GM19025 (cell line): ENCODE measurements at regions not wholly inside any gene's neighbourhood (a gene's known extent, or its start where the extent isn't known, plus 50 kb on each side); places are given as distances from the start of the nearest gene placed in this dataset.

Experiments
- ATAC-seq: cut with Tn5 transposase; IDR thresholded peaks from one replicate; pipeline ENCODE4 v1.9.1; 2021; ENCODE audit warnings: mild to moderate bottlenecking, low read depth, moderate library complexity; ENCODE audit not compliant: unreplicated experiment

DNA sequence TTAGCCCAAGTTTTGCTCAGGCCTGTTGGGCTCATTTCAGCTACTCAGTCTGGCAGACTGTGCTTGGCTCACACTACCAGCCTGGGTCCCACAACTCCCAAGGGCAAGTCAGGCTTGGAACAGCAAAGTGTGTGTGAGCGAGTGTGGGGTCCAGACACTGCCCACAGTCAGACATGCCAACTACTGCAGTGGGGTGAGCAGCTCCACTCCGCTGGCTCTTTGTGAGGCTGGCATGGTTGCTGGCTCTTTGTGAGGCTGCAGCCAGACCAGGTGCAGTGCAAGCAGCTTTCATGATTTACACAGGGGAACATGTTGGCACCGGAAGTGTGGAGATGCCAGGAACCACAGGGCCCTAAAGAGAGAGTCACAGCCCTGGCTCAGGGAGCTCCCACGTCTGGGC lies 606.7 kb upstream of the FAM174A start:
- no peak for ATAC-seq

DNA sequence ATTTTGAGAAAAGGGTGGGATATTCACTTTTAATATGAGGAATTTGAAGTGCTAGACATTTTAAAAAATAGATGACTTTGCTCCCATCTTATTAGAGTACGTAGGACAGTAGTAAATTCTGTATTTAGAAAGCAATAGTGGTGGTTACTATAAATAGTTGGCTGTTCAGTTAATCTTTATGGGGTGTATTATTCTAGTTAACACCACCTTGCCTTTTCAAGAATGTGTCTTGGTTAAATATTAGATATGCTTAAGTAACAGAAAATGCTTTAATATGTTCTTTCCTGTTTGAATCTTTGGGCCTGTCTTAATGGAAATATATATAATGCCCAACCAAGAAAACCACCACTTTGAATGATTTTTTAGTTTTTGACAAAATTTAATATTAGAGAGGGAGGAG lies 608.7 kb upstream of the FAM174A start:
- ATAC-seq: peak; percentile 58

DNA sequence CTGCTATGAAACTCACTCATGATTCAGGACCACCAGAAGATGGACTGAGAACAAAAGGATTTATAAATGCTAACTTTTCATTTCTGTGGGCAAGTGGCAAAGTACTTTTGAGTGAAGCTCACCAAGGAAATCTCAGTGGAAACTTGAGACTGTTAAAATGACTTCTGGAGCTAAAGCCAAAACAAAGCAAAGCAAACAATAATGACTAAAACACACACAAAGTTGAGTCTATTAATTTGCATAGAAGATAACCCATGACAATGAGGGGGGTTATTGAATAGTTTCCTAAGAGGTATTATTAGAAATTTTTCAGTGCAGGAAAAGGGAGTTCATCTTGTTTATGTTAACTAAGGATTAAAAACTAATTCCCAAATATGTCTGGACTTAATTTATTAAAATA lies 612.8 kb upstream of the FAM174A start:
- ATAC-seq: no peak

DNA sequence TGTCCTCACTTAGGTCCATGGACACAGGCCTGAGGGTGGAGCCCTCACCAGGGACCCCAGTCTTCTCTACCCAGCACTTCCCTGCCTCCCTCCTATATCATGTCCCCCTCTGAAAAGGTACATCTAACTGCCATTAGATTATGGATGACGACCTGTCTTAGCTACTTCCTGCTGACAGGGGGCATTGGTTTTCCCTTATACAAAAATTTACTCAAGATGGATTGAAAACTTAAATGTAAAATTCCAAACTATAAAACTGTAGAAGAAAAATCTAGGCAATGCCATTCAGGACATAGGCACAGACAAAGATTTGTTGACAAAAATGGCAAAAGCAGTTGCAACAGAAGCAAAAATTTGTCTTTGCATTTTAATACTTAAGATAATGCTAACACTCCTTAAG lies 623.2 kb upstream of the FAM174A start:
- ATAC-seq: no peak

DNA sequence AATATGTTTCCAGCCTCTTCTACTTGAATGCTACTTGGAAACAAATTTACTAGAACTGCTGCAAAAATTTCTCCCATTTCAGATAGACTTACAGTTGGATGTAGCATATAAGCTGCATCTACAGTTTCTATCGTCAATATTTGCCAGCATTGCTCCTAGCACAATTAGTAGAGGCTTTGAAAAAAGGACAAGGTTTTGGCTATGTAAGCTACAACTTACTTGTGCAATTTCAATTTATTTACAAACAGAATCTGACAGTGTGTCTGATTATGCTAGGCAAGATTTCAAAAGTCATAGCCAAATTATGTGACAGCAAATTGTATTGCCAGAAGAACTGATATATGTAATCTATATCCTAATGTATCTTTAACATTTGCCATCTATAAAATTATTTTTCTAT lies 628.4 kb upstream of the FAM174A start:
- ATAC-seq: no peak

DNA sequence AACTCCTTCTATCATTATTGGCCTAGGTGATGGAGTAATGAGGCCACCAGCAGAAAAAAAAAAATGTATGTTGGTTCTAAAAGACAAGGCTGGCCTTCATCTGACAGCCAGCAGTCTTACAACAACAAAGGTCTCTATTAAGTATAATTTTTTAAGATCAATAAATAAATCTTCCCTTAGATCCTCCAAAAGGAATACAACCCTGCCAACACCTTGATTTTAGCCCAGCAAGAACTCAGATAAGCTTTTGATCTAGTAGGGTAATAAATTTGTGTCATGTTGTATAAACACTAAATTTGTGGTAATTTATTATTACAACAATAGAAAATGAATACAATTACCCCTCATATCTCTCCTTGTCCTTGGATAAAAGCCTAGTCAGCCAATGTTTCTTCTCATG lies 633.2 kb upstream of the FAM174A start:
- no peak for ATAC-seq

DNA sequence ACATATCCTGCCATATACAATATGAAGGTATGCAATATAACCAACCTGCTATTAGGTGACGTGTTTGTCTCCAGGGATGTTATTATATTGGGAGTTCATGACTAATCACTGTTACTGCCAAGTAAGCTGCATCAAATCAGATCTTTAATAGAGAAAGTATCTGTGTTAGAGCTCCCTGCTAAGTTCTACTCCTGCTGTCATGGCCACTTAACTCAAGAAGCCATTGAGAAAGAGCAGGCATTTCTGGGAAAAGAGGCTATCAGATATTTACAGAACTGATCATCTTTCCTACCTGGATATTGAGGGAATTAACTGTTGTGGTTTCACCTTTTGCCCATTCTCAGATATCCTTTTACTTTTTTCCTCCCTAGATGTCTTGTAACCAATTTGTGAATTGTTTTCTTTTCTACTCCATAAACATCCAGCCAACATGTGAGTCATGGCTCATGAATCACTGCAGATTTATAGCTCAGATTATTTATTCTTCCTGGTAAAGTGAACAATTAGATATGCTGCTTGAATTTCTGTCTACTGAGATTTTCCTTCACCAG lies 634.8 kb upstream of the FAM174A start:
- no peak for ATAC-seq

DNA sequence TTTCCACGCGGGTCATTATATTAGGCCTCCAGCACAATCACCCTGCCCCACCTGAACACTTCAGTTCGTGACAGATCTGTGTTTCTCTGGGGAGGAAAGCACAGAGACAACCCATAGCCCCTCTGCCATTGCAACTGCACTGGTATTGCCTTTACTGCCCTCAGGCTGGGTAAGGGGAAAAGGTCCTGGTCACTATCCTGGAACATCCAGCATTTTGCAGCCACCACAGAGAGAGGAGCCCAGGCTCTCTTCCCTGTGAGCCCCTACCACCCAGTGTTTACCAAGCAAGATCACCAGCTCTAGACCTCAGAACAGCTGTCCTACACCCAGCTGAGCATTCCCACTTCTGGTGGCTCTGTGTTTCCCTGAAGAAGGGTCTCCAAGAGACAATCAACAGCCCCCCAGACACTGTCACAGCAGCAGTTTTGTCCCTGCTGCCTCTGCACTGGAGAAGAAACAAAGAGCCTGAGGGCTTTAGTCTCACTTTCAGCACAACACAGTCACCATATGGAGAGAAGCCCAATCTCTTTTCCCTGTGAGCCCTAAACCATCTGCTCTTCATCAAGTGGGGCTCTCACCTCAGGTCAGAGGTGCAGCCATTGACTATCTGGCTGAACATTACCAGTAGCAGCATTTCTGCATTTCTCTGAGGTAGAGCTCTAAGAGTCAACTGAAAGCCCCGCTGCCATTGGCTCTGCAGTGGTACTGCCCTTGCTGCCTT lies 655.2 kb upstream of the FAM174A start:
- ATAC-seq: no peak

DNA sequence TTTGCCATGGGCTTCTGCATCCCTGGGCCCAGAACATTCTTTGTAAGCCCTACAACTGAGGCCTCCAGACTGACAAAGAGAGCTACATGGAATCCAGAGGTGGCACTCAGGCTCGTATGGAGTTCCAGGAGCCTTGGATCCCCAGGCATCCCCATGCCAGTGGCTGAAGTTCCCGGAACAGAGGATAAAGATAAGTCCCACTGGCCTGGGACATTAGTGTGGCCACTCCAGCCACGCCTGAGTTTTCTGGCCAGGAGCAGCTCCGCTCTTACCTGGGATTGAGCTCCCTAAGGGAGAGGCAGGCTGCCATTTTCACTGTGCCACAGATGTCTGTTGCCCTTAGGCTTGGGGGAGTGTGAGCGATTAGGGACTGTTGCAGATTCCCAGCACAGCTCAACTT lies 656.3 kb upstream of the FAM174A start:
- no peak for ATAC-seq

DNA sequence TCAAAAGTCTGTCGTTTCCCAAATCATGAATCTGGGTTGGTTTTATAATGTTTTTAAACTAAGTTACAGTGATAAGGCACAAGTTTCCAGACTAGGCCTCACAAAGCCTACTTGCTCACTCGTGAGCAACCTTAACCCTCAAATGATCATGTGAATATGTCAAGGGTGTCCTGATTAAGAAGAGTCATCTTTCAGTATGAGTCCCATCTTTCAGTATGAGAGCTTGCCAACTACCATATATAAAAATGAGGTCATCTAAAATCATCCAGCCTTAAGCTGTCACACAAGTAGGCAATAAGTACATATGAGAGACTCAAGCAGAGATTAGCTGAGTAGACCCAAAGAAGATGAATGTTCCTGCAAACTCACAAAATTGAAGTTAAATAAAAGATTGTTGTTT lies 668.4 kb upstream of the FAM174A start:
- ATAC-seq: peak; percentile 59

DNA sequence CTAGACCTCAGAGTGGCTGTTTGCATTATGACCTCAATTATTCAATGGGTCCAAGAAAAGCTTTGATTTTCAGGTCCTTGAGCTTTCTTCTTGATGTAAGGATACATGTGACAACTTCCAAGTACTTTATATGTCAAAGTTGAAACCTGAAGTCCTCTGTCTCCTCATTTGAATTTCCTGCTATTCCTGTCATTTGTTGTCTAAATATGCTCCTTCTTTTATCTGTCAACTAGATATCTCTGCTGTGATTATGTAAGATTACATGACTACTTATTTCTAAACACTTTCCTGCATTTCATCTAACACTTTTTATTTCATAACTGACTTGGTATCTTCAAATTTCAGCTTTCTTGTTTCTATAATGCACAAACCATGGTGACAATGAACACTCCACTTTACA lies 670.0 kb upstream of the FAM174A start:
- no peak for ATAC-seq

DNA sequence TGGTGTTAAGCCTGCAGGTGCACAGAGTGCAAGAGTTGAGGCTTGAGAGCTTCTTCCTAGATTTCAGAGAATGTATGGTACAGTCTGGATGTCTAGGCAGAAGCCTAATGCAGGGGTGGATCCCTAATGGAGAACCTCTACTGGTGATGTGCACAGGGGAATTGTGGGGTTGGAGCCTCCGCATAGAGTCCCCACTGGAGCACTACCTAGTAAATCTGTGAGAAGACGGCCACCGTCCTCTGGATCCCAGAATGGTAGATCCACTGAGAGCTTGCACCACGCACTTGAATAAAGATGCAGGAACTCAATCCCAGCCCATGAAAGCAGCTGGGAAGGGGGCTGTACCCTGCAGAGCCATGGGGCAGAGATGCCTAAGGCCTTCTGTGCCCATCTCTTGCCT lies 699.4 kb upstream of the FAM174A start:
- ATAC-seq: no peak

DNA sequence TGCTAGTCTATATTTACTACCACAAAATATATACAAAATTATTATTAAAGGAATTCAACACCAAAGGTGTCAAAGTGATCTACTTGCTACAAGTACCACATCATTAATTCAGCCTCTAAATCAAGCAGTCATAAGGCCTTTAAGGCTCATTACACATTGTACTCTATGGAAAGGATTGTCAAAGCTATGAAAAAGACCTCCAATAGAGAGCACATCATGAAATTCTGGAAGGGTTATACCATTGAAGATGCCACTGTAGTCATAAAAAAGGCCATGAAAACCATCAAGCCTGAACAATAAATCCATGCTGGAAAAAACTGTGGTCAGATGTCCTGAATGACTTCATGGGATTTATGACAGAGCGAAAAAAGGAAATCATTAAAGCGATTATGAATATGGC lies 708.0 kb upstream of the FAM174A start:
- no peak for ATAC-seq

DNA sequence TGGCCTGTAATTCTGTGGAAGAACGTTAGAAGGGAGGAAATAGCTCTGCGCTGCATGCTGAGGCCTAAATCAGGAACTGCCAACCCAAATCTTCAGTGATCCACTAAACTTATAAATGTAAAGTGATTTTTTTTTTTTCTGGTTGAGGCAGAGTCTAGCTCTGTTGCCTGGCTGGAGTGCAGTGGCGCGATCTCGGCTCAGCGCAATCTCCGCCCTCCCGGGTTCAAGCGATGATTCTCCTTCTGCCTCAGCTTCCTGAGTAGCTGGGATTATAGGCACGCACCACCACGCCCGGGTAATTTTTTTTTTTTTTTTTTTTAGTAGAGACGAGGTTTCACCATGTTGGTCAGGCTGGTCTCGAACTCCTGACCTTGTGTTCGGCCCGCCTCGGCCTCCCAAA lies 717.4 kb upstream of the FAM174A start:
- ATAC-seq: no peak

DNA sequence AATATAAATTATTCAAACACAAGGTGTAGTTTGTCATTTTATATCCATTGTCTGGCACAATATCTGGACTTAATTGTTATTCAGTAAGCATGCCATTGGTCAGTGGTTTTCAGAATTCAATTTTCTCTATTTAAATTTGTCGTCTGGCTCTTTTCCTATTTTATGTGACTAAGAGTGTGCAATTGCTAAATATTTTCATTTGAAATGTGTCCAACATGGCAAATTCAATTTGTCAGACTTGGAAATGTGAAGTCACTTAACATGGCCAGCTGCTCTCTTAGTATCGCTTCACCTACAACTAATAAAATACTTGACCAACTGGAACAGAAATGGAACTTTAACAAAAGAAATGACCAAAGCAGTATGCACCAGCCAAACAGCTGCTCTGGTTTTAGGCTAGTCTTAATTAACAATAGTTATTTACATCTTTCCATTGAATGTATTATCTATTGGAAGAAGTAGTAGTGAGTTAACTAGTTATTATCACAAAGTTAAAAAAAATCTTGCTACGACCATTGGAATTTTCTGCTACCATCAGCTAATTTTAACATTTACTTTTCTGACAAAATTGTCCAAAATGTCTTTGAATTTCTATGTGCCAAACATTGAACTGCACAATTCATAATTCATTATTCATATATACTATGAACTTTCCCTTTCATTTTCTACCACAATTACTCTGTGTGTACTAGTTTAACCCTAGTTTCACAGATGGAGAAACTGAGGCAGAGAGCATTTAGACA lies 720.7 kb upstream of the FAM174A start:
- no peak for ATAC-seq

DNA sequence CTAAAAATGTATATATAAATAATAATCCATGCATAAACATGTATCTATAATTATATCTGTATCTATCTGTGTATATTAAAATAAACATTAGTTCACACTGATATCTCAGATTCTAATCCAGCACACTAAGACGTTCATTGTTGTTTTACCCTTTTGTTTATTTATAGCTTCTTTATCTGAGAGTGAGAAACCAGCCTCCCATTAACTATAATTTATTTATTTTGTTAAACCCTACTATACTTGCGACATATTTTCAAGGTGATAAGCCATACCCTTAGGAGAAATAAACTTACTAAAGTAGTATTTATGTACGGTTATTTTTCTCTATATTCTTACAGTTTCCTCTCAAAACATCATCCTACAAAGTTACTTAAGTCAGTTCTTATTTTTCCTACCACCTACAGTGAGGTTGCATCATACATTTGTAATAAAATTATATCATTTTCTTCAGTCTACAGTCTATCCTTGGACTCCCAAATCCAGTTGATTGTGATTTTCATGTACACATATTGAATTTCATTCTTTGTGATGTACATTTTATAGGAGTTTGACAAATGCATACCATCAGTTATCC lies 726.4 kb upstream of the FAM174A start:
- ATAC-seq: no peak

DNA sequence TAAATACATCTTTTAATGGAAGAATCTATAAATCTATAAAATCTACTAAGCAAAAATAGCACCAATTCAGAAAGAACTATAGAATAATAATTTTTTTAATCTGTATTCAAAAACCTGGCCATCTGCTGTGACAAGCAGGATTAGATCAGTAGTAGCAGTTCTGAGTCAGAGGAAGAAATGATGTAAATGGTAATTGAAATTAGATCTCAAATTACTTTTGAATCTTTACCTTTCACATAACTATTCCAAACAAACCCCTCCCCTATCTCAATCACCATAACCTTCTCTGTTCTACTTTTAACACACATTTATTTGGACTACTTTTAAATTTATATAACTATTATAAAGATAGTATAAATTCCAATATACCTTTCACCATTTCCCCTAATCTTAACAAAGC lies 727.8 kb upstream of the FAM174A start:
- no peak for ATAC-seq

DNA sequence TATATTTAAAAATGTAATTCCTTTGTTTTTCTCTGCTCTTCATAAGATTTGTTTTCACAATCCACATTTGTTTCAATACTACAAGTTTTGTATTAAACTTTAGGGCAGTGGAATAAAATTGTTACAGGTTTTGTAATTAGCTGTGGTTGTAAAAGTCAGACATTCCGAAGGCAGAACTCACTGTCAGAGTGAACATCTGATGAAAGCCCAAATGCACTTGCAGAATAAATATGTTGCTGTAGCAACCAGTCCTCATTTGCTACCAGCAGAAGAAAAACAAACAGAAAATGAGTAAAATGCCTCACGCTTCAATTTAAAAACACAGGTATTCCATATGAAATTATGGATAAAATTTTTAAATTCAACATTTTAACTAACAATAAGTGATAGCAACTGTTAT lies 740.1 kb upstream of the FAM174A start:
- ATAC-seq: no peak

DNA sequence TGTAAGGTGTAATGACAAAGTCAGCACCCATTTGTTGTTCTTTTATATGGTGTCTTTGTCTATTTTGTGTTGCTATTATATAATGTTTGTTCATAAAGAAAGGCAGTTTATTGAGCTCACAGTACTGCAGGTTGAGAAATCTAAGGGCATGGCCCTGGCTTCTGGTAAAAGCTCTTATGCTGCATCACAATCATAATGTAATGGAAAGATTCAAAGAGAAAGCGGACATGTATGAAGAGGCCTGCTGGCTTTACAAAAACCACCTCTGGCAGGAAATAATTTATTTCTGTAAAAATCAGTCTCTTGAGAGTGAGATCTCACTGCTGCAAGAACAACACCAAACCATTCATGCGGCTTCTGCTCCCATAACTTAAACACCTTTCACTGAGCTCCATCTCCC lies 746.7 kb upstream of the FAM174A start:
- ATAC-seq: no peak

DNA sequence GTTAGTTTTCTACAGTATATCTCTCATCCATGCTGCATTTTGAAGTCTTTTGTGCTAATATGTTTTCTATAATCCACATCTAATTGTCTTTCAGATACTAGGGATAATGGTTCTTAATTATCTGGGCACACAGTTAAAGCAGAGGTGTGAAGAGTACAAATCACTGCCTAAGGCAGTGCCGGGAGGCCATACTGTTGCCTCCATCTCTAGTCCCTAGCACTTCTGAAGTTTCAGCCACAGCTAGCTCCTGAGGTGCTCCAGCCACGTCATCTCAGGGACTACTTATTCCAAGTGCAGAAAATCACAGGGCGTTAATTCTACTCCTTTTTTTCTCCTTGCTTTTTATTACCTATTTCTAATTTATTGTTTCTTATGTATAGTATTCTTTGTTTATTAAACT lies 760.0 kb upstream of the FAM174A start:
- ATAC-seq: no peak

DNA sequence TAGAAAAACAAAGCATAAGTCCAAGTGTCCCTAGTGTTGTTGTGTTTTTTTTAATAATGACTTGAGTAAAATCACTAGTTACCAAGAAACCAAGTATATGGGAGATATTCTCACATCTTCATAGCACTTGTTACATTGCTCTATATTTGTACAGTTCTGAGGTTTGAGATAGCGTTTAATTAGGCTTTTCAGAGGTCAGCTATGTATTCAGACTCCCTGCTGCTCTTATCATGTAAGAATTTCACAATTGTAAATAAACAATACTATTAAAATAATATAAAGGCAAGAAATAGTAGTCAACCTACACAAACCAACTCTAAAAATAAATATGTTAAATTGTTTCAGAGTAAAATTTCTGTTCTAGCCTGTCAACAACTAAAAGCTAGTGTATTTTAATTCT lies 761.9 kb upstream of the FAM174A start:
- no peak for ATAC-seq

DNA sequence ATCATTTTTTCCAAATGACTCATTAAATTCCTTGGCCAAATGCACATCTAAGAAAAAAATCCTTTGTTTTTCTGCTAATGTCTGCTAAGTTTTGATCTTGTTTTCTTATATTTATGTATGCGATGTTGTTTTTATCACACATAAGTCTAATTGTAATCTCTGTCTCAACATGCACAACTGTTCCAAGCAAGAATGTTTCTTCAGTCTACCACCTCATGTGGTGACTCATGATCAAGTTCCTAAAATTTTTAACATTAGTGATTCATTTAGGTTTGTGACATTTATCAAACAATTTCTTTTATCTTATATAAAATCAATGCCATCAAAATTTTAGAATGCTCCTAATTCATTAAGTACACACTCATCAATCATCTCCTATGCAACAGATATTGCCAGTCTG lies 763.9 kb upstream of the FAM174A start:
- no peak for ATAC-seq
